Right cardiac atrium (tissue), 5 donors: ENCODE measurements at regions not wholly inside any gene's neighbourhood (a gene's known extent, or its start where the extent isn't known, plus 50 kb on each side); places are given as distances from the start of the nearest gene placed in this dataset.

Experiments used
- ATAC-seq, 2 donors: fragments of 200-7000 bp; cut with Tn5 transposase; one replicate each; pipeline versions ENCODE4 v1.8.0 to v1.9.1; 2020; ENCODE audit warnings: moderate library complexity in 2 of 2, mild to moderate bottlenecking in 1 of 2
- DNase-seq, 3 donors: peaks; one replicate each; pipeline ENCODE4 v3.0.0-alpha.2; 2020
- H3K27ac ChIP-seq: one replicate; pipeline ENCODE4 v1.5.1; 2013; ENCODE audit warnings: mild to moderate bottlenecking, low read length, control low read depth, moderate library complexity
- H3K27me3 ChIP-seq: one replicate; pipeline ENCODE4 v1.6.1; 2013; ENCODE audit not compliant: control insufficient read depth, insufficient read depth
- H3K4me1 ChIP-seq: one replicate; pipeline ENCODE4 v1.6.1; 2013; ENCODE audit warnings: low read length; ENCODE audit not compliant: control insufficient read depth, insufficient read depth
- H3K4me3 ChIP-seq: one replicate; pipeline ENCODE4 v1.5.1; 2013; ENCODE audit warnings: low read length, control low read depth
- H3K9me3 ChIP-seq: one replicate; pipeline ENCODE4 v1.6.1; 2013; ENCODE audit warnings: low read length; ENCODE audit not compliant: control insufficient read depth
- WGBS: extraction: QIAGEN DNeasy Blood & Tissue Kit; methylation state at CpG from one replicate; pipeline ENCODE4 v1.1.7; 2013; 5-methylcytosine and 5-hydroxymethylcytosine counted together
- intact Hi-C, 4 donors: fragments of 100-400 bp; cut with DNase I; formaldehyde crosslinking; loops; one replicate each; pipeline versions ENCODE4 v1.11.0 to v1.14.0; 2022 to 2023
- donor health status: healthy with polysubstance abuse.
- donor health status: DM: no; HTN: yes; CAD: no.
- donor health status: DM: no; HTN: no; CAD: no.
- donor health status: DM: no; HTN: yes; CAD: no; lungs with severe emphysema.
- donor health status: DM: yes; HTN: yes; CAD: no.

DNA sequence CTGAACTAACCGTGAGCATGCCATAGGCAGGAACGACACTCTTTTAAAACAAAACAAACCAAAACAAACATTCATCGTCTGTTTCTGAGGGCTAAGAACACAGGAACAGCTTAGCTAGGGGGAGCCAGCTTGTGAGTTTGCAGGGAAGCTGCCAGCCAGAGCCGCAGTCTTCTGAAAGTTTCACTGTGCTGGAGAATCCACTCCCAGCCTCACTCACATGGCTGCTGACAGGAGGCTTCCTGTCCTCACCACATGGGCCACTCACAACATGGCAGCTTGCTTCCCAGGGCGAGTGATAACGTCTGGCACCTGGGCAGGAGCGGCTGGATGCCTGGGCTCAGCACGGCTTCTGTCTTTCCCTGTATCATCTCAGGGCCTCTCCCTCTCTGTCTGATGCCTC, 275.2 kb downstream of the MSX2 start:
- H3K27ac ChIP-seq = no peak overlapping the region
- no peak for DNase-seq
- H3K9me3 ChIP-seq = no peaks in the 10 kb centered on the region
- no peak overlapping the region for H3K4me3 ChIP-seq
- no peak for ATAC-seq
- WGBS = 22% methylated on average over 8 of the region's 8 CpGs
- no peaks in the 10 kb centered on the region for H3K4me1 ChIP-seq
- intact Hi-C loops = no loop called here
- H3K27me3 ChIP-seq = no peaks in the 10 kb centered on the region

DNA sequence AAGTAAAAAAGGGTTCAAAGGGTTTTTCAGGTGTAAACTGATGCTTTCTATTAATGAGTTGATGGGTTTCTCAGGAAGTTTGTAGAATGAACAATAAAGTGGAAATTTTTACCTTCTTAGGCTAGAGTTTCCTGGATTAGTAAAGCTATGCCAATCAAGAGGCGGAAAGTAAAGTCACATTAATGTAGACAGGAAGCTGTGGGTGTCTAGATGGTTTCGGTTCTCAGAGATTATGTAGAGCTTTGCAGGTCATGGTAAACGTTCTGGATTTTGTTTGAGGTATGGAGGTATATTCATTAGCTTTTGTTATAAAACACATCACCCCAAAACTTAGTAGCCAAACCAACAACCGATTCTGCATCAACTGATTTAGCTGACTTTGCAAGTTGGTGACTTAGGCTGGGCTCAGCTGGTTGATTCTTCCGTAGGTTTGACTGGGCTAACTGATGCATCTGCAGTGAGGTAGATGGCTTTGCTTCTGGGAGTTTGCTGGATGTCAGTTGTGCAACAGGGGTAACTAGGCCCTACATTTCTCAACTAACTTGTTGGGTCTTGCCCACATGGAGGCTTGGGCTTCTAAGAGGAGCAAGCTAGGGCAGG, 273.8 kb downstream of the MSX2 start:
- Histone ChIP-seq H3K4me1 (no peaks in the 10 kb centered on the region), H3K27me3 (no peaks in the 10 kb centered on the region), H3K27ac (no peak overlapping the region), H3K4me3 (no peak overlapping the region), H3K9me3 (no peaks in the 10 kb centered on the region)
- DNase-seq (no peak), ATAC-seq (no peak)
- intact Hi-C loops = no loop called here
- 76% methylated on average over 5 of the region's 5 CpGs for WGBS

DNA sequence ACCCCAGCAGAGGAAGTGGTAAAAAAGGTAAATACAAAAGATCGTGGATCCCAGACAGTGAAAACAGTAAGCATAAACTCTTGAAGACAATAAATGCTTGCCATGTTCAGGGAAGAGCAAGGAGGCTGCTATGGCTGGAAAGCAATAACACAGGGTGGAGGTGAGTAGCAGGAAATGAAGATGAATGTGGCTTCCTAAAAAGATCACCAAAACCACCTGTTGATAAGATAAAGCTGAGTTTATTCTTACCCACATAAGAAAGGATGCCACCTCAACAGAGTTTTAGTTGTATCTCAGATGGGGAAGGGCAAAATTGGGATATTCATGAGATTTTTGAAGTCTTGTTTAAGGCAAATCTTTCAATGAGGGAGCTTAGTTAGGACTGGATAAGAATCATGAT, 273.3 kb downstream of the MSX2 start:
- no peak overlapping the region for H3K27ac ChIP-seq
- ATAC-seq (no peak), DNase-seq (no peak)
- no peaks in the 10 kb centered on the region for H3K27me3 ChIP-seq
- no peak overlapping the region for H3K4me3 ChIP-seq
- intact Hi-C loops = no loop called here
- no peaks in the 10 kb centered on the region for H3K9me3 ChIP-seq
- 0% methylated on average over 1 of the region's 1 CpG for WGBS
- no peaks in the 10 kb centered on the region for H3K4me1 ChIP-seq

DNA sequence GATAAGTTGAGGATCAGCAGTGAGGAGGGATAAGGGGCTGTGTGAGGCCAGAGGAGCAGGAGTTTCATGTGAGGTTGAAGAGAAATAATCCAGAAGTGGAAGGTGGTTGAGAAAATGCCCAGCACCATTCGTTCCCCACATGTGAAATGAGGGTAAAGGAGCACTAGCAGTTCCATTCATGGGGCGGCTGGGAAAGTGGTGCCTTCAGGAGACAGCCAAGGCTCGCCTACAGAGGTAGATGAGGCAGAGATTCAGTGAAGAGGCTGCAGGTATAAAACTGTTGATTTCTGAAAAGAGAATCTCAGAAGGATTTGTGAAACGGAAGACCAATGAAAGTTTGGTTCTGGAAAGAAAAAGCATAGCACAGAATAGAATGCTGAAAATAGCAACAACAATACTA, 272.6 kb downstream of the MSX2 start:
- intact Hi-C loops = no loop called here
- WGBS = 83% methylated on average over 4 of the region's 4 CpGs
- no peaks in the 10 kb centered on the region for H3K4me1 ChIP-seq

DNA sequence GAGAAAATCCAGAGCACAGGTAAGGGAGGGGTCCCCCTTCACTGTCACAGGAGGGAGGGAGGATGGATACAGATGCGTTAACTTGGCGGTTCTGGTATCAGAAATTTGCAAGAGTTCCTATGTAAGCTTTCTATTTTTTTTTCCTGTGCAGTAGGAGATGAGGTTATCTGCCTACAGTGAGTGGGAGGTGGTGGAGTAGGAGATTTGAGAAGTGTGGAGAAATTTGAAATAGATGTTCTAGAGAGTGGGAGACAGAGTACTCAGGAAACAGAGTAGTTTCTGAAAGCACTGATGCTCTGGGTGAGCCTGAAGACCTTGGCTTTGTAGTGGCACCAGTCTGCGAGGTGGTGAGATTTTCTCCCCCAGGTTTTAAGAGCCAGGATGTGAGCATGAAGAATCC, 271.4 kb downstream of the MSX2 start:
- DNase-seq (no peak), ATAC-seq (no peak)
- intact Hi-C loops = no loop called here
- Histone ChIP-seq H3K4me3 (no peak overlapping the region), H3K27me3 (no peaks in the 10 kb centered on the region), H3K9me3 (no peaks in the 10 kb centered on the region), H3K4me1 (peaks cover 1% of the 10 kb centered on the region), H3K27ac (no peak overlapping the region)
- WGBS = 48% methylated on average over 3 of the region's 3 CpGs

More for the DNA sequence above, 272.6 kb downstream of the MSX2 start:
- H3K4me3 ChIP-seq = no peak overlapping the region
- ATAC-seq (no peak), DNase-seq (no peak)
- no peaks in the 10 kb centered on the region for H3K27me3 ChIP-seq
- H3K27ac ChIP-seq = no peak overlapping the region
- H3K9me3 ChIP-seq = no peaks in the 10 kb centered on the region

DNA sequence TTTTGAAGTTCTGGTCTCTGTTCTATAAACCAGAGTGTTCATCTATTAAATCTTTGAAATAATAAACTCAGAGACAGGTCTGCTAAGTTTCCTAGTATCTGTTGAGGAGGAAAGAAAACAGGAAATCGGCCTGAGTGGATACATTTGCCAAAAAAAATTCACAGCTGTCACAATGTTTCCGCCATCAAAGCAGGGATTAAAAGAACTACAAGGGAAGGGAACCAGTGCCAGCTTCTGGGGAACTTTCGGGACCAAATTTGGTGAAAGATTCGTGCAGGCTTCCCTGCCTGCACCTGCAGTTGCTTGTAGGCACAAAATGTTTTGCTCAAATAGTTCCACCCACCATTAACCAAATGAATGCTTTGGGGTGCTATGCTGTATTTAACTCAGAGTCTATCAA, 267.5 kb downstream of the MSX2 start:
- Histone ChIP-seq H3K27ac (no peak overlapping the region), H3K4me3 (no peak overlapping the region), H3K4me1 (peaks cover 2% of the 10 kb centered on the region), H3K9me3 (no peaks in the 10 kb centered on the region), H3K27me3 (no peaks in the 10 kb centered on the region)
- intact Hi-C loops = no loop called here
- ATAC-seq (peak in 1 of 2 donors; percentile 67), DNase-seq (peak in 1 of 3 donors; percentile 50)
- 29% methylated on average over 4 of the region's 4 CpGs for WGBS

DNA sequence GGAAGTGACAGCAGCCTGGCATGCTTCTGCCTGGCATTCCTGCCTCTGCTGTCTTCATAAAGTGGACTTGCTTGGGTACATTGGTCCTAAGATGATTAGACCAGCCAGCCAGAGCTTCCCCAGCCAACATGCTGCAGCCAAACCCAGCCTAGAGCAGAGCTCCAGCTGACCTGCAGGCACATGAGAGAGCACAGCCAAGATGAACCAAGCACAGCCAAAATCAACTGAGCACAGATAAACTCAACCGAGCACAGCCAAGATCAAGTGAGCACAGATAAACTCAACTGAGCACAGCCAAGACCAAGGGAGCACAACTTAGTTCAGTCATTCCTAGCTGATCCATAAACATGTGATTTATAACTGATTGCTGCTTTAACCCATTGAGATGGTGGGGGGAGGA, 266.5 kb downstream of the MSX2 start:
- Histone ChIP-seq H3K27me3 (no peaks in the 10 kb centered on the region), H3K9me3 (no peaks in the 10 kb centered on the region), H3K4me1 (peaks cover 2% of the 10 kb centered on the region), H3K27ac (no peak overlapping the region), H3K4me3 (no peak overlapping the region)
- peak; percentile 95 to 97 for ATAC-seq
- WGBS = 33% methylated on average over 1 of the region's 1 CpG
- peak; percentile 52 to 85 (median 74) for DNase-seq
- intact Hi-C loops = no loop called here

DNA sequence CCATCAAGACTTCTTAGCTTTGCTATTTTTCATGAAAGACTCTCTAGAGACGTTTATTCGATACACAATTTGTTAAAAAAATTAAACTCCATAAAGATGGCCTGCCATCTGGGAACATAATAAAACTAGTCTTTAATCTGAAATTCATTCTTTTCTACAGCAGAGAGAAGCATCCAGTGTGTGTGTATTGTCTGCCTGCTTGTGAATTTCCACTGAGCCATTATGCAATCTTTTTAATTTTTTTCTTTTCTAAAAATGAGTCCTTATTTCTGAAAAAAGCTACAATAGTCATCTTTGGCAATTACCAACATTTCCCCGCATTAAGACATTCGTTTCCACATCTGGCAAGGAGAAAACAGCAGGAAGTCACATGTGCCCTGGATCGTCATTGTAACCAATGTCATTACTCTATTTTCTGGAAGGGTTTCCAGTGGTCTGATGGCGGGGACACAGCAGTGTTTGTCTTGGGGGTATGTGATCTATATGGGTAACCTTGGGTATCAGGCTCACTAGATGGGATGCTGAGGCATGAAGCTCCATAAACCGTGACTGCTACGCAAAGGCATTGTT, 263.1 kb downstream of the MSX2 start:
- Histone ChIP-seq H3K27ac (no peak overlapping the region), H3K9me3 (no peaks in the 10 kb centered on the region), H3K4me3 (no peak overlapping the region), H3K27me3 (no peaks in the 10 kb centered on the region), H3K4me1 (peaks cover 2% of the 10 kb centered on the region)
- 49% methylated on average over 8 of the region's 8 CpGs for WGBS
- peak in 1 of 2 donors; percentile 29 for ATAC-seq
- no peak for DNase-seq
- intact Hi-C loops = no loop called here

DNA sequence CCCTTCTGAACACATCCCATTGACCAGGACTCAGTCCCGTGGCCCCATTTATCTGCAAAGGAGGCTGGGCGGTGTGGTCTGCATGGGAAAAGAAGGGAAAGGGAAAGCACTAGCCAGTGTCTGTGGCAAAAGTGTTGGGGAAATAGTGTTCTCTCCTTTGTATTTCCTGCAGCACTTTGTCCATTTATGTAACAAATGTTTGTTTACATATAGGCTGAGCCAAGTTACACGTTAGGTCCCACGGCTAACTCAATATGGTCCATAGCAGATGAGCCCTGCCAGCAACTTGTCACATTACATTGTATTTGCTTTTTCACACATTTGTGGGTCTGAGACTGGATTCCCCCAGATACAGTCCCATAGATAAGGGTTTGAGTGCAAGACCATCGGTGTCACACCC, 260.5 kb downstream of the MSX2 start:
- 78% methylated on average over 5 of the region's 5 CpGs for WGBS

DNA sequence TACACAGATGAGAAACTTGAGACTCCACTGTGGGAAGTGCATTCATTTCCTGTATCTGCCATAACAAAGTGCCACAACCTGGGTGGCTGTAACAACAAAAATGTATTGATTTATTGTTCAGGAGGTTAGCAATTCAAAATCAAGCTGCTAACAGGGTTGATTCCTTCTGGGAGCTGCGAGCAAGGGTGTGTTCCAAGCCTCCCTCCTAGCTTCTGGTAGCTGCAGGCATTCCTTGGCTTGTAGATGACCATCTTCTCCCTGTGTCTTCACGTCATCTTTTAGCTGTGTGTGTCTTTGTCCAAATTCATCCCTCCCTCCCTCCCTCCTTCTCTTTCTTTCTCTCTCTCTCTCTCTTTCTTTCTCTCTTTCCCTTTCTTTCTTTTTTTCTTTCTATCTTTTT, 258.1 kb downstream of the MSX2 start:
- ATAC-seq (no peak), DNase-seq (no peak)
- Histone ChIP-seq H3K27ac (no peak overlapping the region), H3K4me1 (no peaks in the 10 kb centered on the region), H3K4me3 (no peak overlapping the region), H3K27me3 (no peaks in the 10 kb centered on the region), H3K9me3 (no peaks in the 10 kb centered on the region)
- 60% methylated on average over 2 of the region's 2 CpGs for WGBS
- intact Hi-C loops = no loop called here

More for the DNA sequence above, 260.5 kb downstream of the MSX2 start:
- Histone ChIP-seq H3K27ac (no peak overlapping the region), H3K27me3 (no peaks in the 10 kb centered on the region), H3K4me3 (no peak overlapping the region), H3K4me1 (no peaks in the 10 kb centered on the region), H3K9me3 (no peaks in the 10 kb centered on the region)
- no peak for ATAC-seq
- DNase-seq = no peak
- intact Hi-C loops = no loop called here

DNA sequence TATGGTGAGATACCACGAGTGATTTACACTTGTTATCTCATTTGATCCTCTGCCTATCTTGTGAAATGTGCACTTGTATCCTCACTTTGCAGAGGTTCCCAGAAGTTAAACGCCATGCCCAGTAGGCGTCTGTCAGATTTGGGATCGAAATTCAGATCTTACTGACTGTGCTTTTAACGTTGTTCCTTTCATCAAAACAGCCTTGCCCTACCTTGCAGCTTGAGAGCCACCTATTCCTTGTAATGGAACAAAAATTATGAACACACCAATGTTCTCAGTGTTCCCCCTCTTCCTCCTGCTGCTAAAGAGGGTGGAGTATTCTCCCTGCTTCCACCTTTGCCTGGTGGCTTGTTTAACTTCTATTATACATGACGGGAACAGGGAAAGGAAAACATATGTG, 257.0 kb downstream of the MSX2 start:
- Histone ChIP-seq H3K4me3 (no peak overlapping the region), H3K9me3 (no peaks in the 10 kb centered on the region), H3K27ac (no peak overlapping the region), H3K27me3 (no peaks in the 10 kb centered on the region), H3K4me1 (no peaks in the 10 kb centered on the region)
- WGBS = 30% methylated on average over 6 of the region's 6 CpGs
- ATAC-seq (no peak), DNase-seq (no peak)
- intact Hi-C loops = no loop called here

DNA sequence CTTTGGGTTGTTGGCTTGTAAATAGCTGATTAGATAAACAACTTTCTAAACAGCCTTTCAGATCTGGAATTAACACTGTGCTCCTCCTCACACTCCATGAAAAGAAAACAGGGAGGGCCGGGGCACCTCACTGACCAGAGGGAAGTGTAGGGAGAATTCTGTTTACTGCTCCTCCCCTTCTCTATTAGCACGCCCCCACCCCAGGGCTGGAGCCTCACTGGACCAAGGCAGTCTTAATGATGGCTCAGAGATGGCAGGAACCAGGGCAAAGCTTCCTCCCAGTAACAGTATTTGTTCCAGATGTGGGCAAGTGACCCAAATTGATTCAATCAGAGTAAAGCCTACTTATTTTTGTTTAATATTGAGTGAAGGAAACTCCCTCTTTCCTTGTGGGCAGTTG, 256.6 kb downstream of the MSX2 start:
- no peak overlapping the region for H3K27ac ChIP-seq
- 49% methylated on average over 2 of the region's 2 CpGs for WGBS
- no peaks in the 10 kb centered on the region for H3K4me1 ChIP-seq
- H3K4me3 ChIP-seq = no peak overlapping the region
- intact Hi-C loops = no loop called here
- no peak for DNase-seq
- ATAC-seq = no peak
- H3K9me3 ChIP-seq = no peaks in the 10 kb centered on the region
- no peaks in the 10 kb centered on the region for H3K27me3 ChIP-seq
